KMS-11 (cell line): ENCODE measurements at regions not wholly inside any gene's neighbourhood (a gene's known extent, or its start where the extent isn't known, plus 50 kb on each side); places are given as distances from the start of the nearest gene placed in this dataset.
A peak's percentile ranks its signal among the peaks of the same experiment; 100 is the strongest.

Experiments
- H2AFZ ChIP-seq: fragments of 200-600 bp; sonication (generic); 2 replicates; pipeline ENCODE4 v1.6.1; 2016; ENCODE audit warnings: antibody characterized with exemption, mixed run types, low read depth
- H3K27ac ChIP-seq: fragments of 200-600 bp; sonication (generic); 2 replicates; pipeline ENCODE4 v1.6.1; 2016; ENCODE audit warnings: mild to moderate bottlenecking, mixed run types
- H3K27me3 ChIP-seq: fragments of 200-600 bp; sonication (generic); 2 replicates; pipeline ENCODE4 v1.6.1; 2017; ENCODE audit warnings: mild to moderate bottlenecking, low read depth, mixed run types, moderate library complexity; ENCODE audit not compliant: insufficient read depth
- H3K36me3 ChIP-seq: fragments of 200-600 bp; sonication (generic); 2 replicates; pipeline ENCODE4 v1.6.1; 2017; ENCODE audit warnings: mild to moderate bottlenecking, mixed run types; ENCODE audit not compliant: insufficient read depth
- H3K4me1 ChIP-seq: fragments of 200-600 bp; sonication (generic); 2 replicates; pipeline ENCODE4 v1.6.1; 2016; ENCODE audit warnings: mild to moderate bottlenecking, low read depth, mixed run types; ENCODE audit not compliant: poor library complexity, severe bottlenecking
- H3K4me2 ChIP-seq: fragments of 200-600 bp; sonication (generic); 2 replicates; pipeline ENCODE4 v1.7.0; 2016; ENCODE audit warnings: mild to moderate bottlenecking, mixed run types
- H3K4me3 ChIP-seq: fragments of 200-600 bp; sonication (generic); IDR thresholded peaks from 2 replicates; pipeline ENCODE4 v1.6.1; 2017; ENCODE audit warnings: low read depth, low read length, mixed read lengths; ENCODE audit not compliant: insufficient read depth
- H3K79me2 ChIP-seq: fragments of 200-600 bp; sonication (generic); 2 replicates; pipeline ENCODE4 v1.6.1; 2016; ENCODE audit warnings: low read depth, mixed run types; ENCODE audit not compliant: insufficient read depth
- H3K9ac ChIP-seq: fragments of 200-600 bp; sonication (generic); 2 replicates; pipeline ENCODE4 v1.6.1; 2016; ENCODE audit warnings: mild to moderate bottlenecking, mixed run types
- H4K20me1 ChIP-seq: fragments of 200-600 bp; sonication (generic); 2 replicates; pipeline ENCODE4 v1.6.1; 2016; ENCODE audit warnings: mild to moderate bottlenecking, mixed run types; ENCODE audit not compliant: insufficient read depth
- TF ChIP-seq, protein P1 (sequence below): fragments of 200-600 bp; sonication (generic); conservative IDR thresholded peaks from 2 replicates; pipeline ENCODE4 v1.6.1; 2017; ENCODE audit warnings: low read depth, mild to moderate bottlenecking, antibody characterized with exemption, low read length, moderate library complexity, mixed read lengths

DNA sequence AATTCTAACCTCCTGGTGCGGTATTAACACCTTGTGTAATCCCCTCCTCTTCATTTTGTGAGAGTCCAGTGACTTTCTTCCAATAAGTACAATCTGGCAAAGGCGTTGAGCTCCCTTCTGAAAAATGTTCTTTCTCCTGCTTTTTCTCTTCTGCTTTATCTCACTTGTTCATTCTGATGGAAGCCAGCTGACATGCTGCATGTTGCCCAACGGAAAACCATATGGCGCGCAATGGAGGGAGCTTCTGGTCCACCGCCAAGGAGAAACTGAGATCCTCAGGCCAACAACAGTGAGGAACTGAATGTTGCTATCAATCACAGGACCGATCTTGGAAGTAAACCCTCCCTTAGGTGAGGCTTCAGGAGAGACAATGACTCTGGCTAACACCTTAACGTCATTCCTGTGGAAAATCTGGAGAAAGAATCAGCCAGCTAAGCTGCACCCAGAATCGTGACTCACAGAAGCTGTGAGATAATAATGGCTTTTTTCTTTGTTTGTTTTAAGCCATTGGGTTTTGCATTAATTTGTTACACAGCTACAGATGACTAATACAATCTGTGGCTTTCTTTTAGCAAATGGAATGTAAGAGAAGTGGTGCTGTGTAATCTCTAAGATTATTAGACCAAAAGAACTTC, 1323.9 kb upstream of the DDX18 start:
- Histone ChIP-seq H3K27ac (no peak overlapping the region), H4K20me1 (no peaks in the 10 kb centered on the region), H3K4me3 (no peak overlapping the region), H3K4me2 (no peak overlapping the region), H3K36me3 (no peaks in the 10 kb centered on the region), H3K79me2 (no peaks in the 10 kb centered on the region), H3K27me3 (no peaks in the 10 kb centered on the region), H3K4me1 (no peaks in the 10 kb centered on the region), H2AFZ (no peak overlapping the region), H3K9ac (no peak overlapping the region)
- TF ChIP-seq, protein P1, sequence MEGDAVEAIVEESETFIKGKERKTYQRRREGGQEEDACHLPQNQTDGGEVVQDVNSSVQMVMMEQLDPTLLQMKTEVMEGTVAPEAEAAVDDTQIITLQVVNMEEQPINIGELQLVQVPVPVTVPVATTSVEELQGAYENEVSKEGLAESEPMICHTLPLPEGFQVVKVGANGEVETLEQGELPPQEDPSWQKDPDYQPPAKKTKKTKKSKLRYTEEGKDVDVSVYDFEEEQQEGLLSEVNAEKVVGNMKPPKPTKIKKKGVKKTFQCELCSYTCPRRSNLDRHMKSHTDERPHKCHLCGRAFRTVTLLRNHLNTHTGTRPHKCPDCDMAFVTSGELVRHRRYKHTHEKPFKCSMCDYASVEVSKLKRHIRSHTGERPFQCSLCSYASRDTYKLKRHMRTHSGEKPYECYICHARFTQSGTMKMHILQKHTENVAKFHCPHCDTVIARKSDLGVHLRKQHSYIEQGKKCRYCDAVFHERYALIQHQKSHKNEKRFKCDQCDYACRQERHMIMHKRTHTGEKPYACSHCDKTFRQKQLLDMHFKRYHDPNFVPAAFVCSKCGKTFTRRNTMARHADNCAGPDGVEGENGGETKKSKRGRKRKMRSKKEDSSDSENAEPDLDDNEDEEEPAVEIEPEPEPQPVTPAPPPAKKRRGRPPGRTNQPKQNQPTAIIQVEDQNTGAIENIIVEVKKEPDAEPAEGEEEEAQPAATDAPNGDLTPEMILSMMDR: no peak

DNA sequence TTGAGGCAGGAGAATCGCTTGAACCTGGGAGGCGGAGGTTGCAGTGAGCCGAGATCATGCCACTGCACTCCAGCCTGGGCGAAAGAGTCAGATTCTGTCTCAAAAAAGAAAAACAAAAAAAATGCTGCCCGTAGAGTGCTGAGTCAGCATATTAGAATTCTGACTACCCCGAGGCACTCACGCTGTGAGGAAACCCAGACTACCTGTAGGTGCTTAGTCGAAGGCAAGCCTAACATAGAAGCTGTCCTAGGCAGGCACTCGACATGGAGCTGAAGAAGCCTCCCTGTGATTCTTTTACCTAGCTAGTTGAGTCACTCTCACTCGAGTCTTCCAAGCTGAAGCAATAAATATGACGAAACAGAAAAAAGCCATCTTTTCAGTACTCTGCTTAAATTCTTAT, 1323.2 kb upstream of the DDX18 start:
- TF ChIP-seq, protein P1: no peak
- Histone ChIP-seq H2AFZ (no peak overlapping the region), H3K27me3 (no peaks in the 10 kb centered on the region), H3K27ac (no peak overlapping the region), H4K20me1 (no peaks in the 10 kb centered on the region), H3K4me1 (no peaks in the 10 kb centered on the region), H3K36me3 (no peaks in the 10 kb centered on the region), H3K4me3 (no peak overlapping the region), H3K4me2 (no peak overlapping the region), H3K79me2 (no peaks in the 10 kb centered on the region), H3K9ac (no peak overlapping the region)

DNA sequence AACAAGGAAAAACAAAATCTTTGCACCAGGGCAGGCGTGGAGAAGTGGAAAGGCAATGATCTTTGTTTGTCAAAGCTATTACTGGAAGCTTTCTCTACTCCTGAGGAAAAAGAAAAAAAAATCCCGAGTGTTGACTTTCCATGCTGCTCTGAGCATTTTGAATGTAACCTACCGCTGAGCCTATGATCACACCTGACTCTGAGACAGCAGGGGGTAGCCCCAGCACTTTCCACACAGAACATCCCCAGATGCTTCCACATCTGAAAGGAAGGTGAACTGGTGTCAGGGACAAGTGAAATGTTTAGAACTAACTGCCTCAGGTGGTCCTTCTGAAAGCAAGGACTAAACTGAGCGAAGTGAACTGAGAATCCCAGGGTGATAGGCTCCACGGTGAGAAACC, 1315.1 kb upstream of the DDX18 start:
- Histone ChIP-seq H2AFZ (no peak overlapping the region), H3K4me1 (no peaks in the 10 kb centered on the region), H3K4me3 (no peak overlapping the region), H3K27me3 (no peaks in the 10 kb centered on the region), H3K4me2 (no peak overlapping the region), H3K36me3 (no peaks in the 10 kb centered on the region), H3K9ac (no peak overlapping the region), H4K20me1 (no peaks in the 10 kb centered on the region), H3K27ac (no peak overlapping the region), H3K79me2 (no peaks in the 10 kb centered on the region)
- TF ChIP-seq, protein P1: no peak

DNA sequence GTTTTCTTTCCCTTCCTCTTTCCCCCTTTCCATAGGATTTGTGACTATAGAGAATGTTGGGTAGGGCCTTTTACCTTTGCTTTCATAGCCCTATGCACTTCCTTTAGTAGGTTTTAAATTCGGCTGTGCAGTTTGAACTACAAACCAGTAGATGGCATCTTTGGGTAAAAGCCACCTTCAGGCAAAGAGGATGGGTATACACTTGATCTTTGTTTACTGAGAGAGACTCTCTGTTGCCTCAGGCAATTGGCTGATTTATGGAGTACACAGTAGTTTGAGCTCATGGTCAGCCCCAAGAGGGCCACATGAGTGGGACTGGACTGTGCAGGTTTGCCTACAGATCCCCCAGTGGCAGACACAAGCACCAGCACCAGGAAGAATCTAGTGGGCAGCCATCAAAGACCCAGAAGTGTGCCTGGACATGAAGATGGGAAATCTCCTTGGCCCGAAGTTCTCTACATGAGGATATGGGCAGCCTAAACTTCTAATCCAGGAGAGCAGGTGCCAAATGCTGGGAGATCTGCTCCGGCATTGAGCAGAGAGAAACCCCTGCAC, 1304.3 kb upstream of the DDX18 start:
- H3K4me2 ChIP-seq: no peak overlapping the region
- no peaks in the 10 kb centered on the region for H3K27me3 ChIP-seq
- H3K79me2 ChIP-seq: no peaks in the 10 kb centered on the region
- TF ChIP-seq, protein P1: peak; percentile 59
- H3K4me3 ChIP-seq: no peak overlapping the region
- H3K27ac ChIP-seq: no peak overlapping the region
- H4K20me1 ChIP-seq: no peaks in the 10 kb centered on the region
- no peaks in the 10 kb centered on the region for H3K36me3 ChIP-seq
- no peak overlapping the region for H3K9ac ChIP-seq
- H3K4me1 ChIP-seq: no peaks in the 10 kb centered on the region
- no peak overlapping the region for H2AFZ ChIP-seq
